ENCODE measurements at regions not wholly inside any gene's neighbourhood (a gene's known extent, or its start where the extent isn't known, plus 50 kb on each side); places are given as distances from the start of the nearest gene placed in this dataset.

GRCh38 chr20:22426772-22427171, 157.6 kb downstream of the FOXA2 start:
- peaks cover 6% of the 10 kb centered on the region for H3K4me1 ChIP-seq (ENCODE audit: control insufficient read depth, insufficient read depth, low read length)
- no peak overlapping the region for H3K4me3 ChIP-seq (ENCODE audit: low read length)
- DNase-seq (ENCODE audit: low read depth), result no peak

GRCh38 chr20:22425344-22426295, 158.8 kb downstream of the FOXA2 start:
- Histone ChIP-seq H3K9me3 (ENCODE audit: control insufficient read depth, low read length) (no peaks in the 10 kb centered on the region), H3K4me1 (ENCODE audit: control insufficient read depth, insufficient read depth, low read length) (peaks cover 6% of the 10 kb centered on the region), H3K36me3 (ENCODE audit: control insufficient read depth, insufficient read depth, low read length, severe bottlenecking) (no peaks in the 10 kb centered on the region), H3K9ac (ENCODE audit: low read length) (no peak overlapping the region), H3K27me3 (replicated peaks; ENCODE audit: control insufficient read depth, insufficient read depth, low read length) (peaks cover 7% of the 10 kb centered on the region), H3K4me3 (ENCODE audit: low read length) (no peak overlapping the region)
- no peak for DNase-seq (ENCODE audit: low read depth)

More at GRCh38 chr20:22426772-22427171, 157.6 kb downstream of the FOXA2 start:
- Histone ChIP-seq H3K9ac (ENCODE audit: low read length) (no peak overlapping the region), H3K9me3 (ENCODE audit: control insufficient read depth, low read length) (no peaks in the 10 kb centered on the region), H3K36me3 (ENCODE audit: control insufficient read depth, insufficient read depth, low read length, severe bottlenecking) (no peaks in the 10 kb centered on the region), H3K27me3 (replicated peaks; ENCODE audit: control insufficient read depth, insufficient read depth, low read length) (peaks cover 7% of the 10 kb centered on the region)

DNA sequence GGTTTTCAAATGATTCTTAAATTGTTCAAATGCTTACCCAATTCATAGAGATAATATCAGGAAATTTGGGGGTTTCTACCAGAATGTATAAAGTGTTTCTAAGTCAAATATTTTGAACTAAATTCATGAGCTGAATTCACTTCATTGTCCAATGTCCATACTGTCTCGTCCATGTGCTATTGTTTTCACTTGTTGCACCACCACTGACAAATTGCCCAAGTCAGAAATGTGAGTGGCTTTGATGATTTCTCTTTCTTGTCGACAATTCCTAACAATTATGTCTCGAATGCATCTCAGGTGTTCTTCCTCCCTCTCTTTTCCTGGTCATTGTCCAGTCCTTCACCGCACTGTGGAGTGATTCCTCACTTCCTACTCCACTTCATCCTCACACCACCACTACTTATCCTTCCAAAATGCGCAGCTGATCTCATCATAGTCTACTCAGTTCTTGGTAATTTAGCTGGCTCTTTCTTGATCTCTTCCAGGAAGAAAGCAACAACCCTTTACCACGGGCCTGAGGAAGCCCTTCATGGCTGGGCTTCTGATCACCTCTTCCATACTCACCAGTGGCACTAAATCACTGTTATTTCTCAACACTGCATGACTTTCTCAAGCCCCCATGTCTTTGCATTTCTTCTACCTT, 161.1 kb downstream of the FOXA2 start:
- peaks cover 6% of the 10 kb centered on the region for H3K4me1 ChIP-seq (ENCODE audit: control insufficient read depth, insufficient read depth, low read length)
- H3K27me3 ChIP-seq (replicated peaks; ENCODE audit: control insufficient read depth, insufficient read depth, low read length), result peaks cover 7% of the 10 kb centered on the region
- no peaks in the 10 kb centered on the region for H3K36me3 ChIP-seq (ENCODE audit: control insufficient read depth, insufficient read depth, low read length, severe bottlenecking)
- no peaks in the 10 kb centered on the region for H3K9me3 ChIP-seq (ENCODE audit: control insufficient read depth, low read length)
- no peak for DNase-seq (ENCODE audit: low read depth)
- no peak overlapping the region for H3K9ac ChIP-seq (ENCODE audit: low read length)
- no peak overlapping the region for H3K4me3 ChIP-seq (ENCODE audit: low read length)

- H3K9ac ChIP-seq (ENCODE audit: low read length), result no peak overlapping the region
- H3K4me3 ChIP-seq (ENCODE audit: low read length), result no peak overlapping the region
- DNase-seq (ENCODE audit: low read depth), result no peak
- H3K4me1 ChIP-seq (ENCODE audit: control insufficient read depth, insufficient read depth, low read length), result no peaks in the 10 kb centered on the region
- no peaks in the 10 kb centered on the region for H3K36me3 ChIP-seq (ENCODE audit: control insufficient read depth, insufficient read depth, low read length, severe bottlenecking)
- peaks cover 7% of the 10 kb centered on the region for H3K27me3 ChIP-seq (replicated peaks; ENCODE audit: control insufficient read depth, insufficient read depth, low read length)
- H3K9me3 ChIP-seq (ENCODE audit: control insufficient read depth, low read length), result no peaks in the 10 kb centered on the region
Observed at GRCh38 chr20:22420116-22420598, 164.2 kb downstream of the FOXA2 start.

DNA sequence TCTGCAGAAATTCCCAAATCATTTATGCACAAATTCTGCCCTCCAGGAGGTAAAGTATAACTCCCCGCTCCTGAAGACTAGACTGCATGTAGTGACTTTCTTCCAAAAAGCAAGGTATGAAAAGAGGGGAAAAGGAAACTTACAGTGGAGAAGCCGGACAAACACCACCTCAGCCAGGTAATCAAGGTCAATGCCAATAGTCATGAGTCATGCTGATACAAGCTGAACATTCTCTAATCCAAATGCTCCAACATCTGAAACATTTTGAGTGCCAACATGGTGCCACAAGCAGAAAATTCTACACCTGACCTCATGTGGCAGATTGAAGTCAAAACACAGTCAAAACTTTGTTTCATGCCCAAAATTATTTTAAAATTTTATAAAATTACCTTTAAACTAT, 165.6 kb downstream of the FOXA2 start:
- H3K9me3 ChIP-seq (ENCODE audit: control insufficient read depth, low read length), result no peaks in the 10 kb centered on the region
- H3K4me3 ChIP-seq (ENCODE audit: low read length), result no peak overlapping the region
- H3K9ac ChIP-seq (ENCODE audit: low read length), result no peak overlapping the region
- H3K27me3 ChIP-seq (replicated peaks; ENCODE audit: control insufficient read depth, insufficient read depth, low read length), result peaks cover 5% of the 10 kb centered on the region
- H3K4me1 ChIP-seq (ENCODE audit: control insufficient read depth, insufficient read depth, low read length), result peaks cover 9% of the 10 kb centered on the region
- no peaks in the 10 kb centered on the region for H3K36me3 ChIP-seq (ENCODE audit: control insufficient read depth, insufficient read depth, low read length, severe bottlenecking)
- DNase-seq (ENCODE audit: low read depth), result no peak

DNA sequence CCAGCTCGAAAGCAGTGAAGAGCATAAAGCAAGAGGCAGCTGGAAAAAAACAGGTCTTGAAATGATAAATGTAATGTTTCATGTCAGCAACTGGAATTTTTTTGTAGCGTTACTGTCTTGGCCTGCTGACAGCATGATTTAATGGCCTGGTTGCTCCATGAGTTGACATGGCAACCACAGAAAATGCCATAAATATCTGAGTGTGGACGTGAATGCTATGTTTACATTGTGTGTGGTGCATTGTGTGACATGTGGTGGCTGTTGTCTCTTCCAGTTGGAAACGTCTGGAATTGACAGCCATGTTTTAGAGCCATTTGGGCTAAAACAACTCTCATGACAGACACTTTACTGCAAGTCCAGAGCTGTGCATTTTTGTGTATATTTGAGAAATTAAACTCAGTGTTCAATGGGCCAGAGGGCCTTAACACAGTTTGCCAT, 170.0 kb downstream of the FOXA2 start:
- H3K4me3 ChIP-seq (ENCODE audit: low read length), result no peak overlapping the region
- DNase-seq (ENCODE audit: low read depth), result no peak
- no peaks in the 10 kb centered on the region for H3K9me3 ChIP-seq (ENCODE audit: control insufficient read depth, low read length)
- H3K9ac ChIP-seq (ENCODE audit: low read length), result no peak overlapping the region
- no peaks in the 10 kb centered on the region for H3K36me3 ChIP-seq (ENCODE audit: control insufficient read depth, insufficient read depth, low read length, severe bottlenecking)
- peaks cover 41% of the 10 kb centered on the region for H3K4me1 ChIP-seq (ENCODE audit: control insufficient read depth, insufficient read depth, low read length)
- no peaks in the 10 kb centered on the region for H3K27me3 ChIP-seq (replicated peaks; ENCODE audit: control insufficient read depth, insufficient read depth, low read length)

DNA sequence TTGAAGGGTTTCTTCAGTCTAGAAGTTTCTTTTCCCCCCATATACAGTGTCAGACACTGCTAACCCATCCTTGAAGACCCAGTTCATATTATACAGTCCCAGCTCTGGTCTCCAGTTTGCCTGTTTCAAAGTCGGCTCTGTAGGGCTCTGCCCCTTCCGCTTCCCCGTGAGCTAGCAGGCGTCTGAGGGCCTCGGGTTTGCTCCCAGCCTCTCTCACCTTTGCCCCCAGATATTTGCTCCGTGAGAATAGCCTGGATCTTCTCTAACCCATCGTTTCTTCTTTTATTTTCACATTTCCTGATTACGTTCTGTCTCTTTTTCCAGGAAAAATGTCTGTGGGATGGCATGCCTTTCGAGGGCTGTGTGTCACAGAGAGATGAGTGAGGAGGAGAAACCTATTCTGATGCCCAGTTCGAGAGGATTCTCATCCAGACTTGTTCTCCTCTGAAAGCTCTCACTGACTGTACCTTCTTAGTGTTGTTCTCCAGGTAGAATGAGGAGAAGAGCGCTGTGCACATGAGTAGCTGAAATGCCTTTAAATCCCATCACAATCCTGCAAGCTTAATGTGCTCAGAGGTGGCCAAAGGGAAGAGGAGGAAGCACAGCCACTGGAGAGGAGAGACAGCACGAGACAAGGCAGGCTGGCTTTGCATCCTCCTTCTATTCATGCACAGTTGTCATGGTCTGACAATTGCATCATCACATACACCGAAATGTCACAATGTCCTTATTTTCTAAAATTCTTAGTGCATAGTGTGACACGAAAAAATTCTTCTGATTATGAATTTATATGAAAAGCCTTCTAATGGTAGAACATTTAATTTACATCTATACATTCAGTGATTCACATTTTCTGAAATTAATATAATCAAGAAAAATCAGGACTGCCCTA, 171.1 kb downstream of the FOXA2 start:
- no peak for DNase-seq (ENCODE audit: low read depth)
- no peaks in the 10 kb centered on the region for H3K9me3 ChIP-seq (ENCODE audit: control insufficient read depth, low read length)
- no peak overlapping the region for H3K9ac ChIP-seq (ENCODE audit: low read length)
- H3K27me3 ChIP-seq (replicated peaks; ENCODE audit: control insufficient read depth, insufficient read depth, low read length), result no peaks in the 10 kb centered on the region
- H3K4me3 ChIP-seq (ENCODE audit: low read length), result no peak overlapping the region
- peaks cover 41% of the 10 kb centered on the region for H3K4me1 ChIP-seq (ENCODE audit: control insufficient read depth, insufficient read depth, low read length)
- H3K36me3 ChIP-seq (ENCODE audit: control insufficient read depth, insufficient read depth, low read length, severe bottlenecking), result no peaks in the 10 kb centered on the region

DNA sequence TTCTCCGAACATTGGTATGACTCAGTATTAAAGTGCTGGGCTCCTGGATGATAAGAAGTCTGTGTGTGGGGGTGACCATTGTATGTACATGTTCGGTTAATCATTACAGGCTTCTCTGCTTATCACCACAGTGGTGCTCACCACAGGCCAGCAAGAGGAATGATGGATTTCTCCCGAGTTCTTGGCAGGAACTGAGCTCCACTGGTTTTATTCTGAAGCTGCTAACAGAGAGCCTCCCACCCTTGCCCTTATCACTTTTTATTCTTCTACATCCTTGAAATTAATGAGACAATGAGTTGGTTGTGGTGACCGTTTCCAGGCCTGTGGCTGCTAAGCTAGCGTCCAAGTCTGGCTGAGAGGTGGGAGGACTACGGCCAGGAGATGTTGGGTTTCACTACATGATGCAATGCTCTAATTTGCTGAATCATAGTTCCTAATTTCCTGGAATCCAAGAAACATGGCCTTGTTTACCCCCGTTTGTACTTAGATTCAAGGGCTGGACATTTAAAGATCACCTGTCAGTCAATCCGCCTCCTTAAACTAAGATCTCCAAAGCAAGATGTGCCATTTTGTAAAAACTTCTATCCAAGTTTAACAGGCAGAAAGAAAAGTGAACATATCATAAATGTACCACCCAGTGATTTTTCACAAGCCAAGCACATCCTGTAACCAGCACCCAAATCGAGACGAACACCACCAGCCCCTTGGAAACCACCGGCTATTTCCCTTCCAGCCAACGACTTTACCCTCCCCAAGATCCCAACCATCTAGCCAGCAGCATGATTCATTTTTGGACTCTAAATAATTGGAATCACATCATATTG, 172.5 kb downstream of the FOXA2 start:
- H3K36me3 ChIP-seq (ENCODE audit: control insufficient read depth, insufficient read depth, low read length, severe bottlenecking), result no peaks in the 10 kb centered on the region
- H3K27me3 ChIP-seq (replicated peaks; ENCODE audit: control insufficient read depth, insufficient read depth, low read length), result no peaks in the 10 kb centered on the region
- peak; percentile 21 for DNase-seq (ENCODE audit: low read depth)
- H3K9ac ChIP-seq (ENCODE audit: low read length), result peak overlapping the region; percentile 8
- H3K9me3 ChIP-seq (ENCODE audit: control insufficient read depth, low read length), result no peaks in the 10 kb centered on the region
- H3K4me3 ChIP-seq (ENCODE audit: low read length), result peak overlapping the region; percentile 28
- peaks cover 41% of the 10 kb centered on the region for H3K4me1 ChIP-seq (ENCODE audit: control insufficient read depth, insufficient read depth, low read length)

DNA sequence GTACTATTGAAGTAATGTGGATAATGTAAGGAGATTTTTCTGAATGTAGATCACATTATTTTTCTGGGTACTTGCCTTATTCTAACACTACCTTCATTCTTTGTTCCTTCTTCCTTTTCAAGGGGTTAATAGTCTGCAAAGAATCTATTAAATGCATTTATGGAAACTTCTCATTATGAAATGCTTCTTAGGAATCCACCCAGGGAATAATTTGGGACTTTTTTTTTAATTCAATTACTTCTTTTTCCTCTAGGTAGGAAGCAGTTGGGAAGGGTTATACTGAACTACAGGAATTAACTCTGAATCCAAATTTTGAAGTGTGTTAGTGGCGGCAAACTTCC, 173.1 kb downstream of the FOXA2 start:
- H3K27me3 ChIP-seq (replicated peaks; ENCODE audit: control insufficient read depth, insufficient read depth, low read length), result no peaks in the 10 kb centered on the region
- H3K9ac ChIP-seq (ENCODE audit: low read length), result peak overlapping the region; percentile 8
- peaks cover 41% of the 10 kb centered on the region for H3K4me1 ChIP-seq (ENCODE audit: control insufficient read depth, insufficient read depth, low read length)
- H3K36me3 ChIP-seq (ENCODE audit: control insufficient read depth, insufficient read depth, low read length, severe bottlenecking), result no peaks in the 10 kb centered on the region
- DNase-seq (ENCODE audit: low read depth), result no peak
- H3K4me3 ChIP-seq (ENCODE audit: low read length), result peak overlapping the region; percentile 28
- no peaks in the 10 kb centered on the region for H3K9me3 ChIP-seq (ENCODE audit: control insufficient read depth, low read length)

GRCh38 chr20:22410556-22411130, 173.7 kb downstream of the FOXA2 start:
- Histone ChIP-seq H3K4me1 (ENCODE audit: control insufficient read depth, insufficient read depth, low read length) (peaks cover 41% of the 10 kb centered on the region), H3K4me3 (ENCODE audit: low read length) (no peak overlapping the region), H3K27me3 (replicated peaks; ENCODE audit: control insufficient read depth, insufficient read depth, low read length) (no peaks in the 10 kb centered on the region), H3K9ac (ENCODE audit: low read length) (no peak overlapping the region), H3K36me3 (ENCODE audit: control insufficient read depth, insufficient read depth, low read length, severe bottlenecking) (no peaks in the 10 kb centered on the region), H3K9me3 (ENCODE audit: control insufficient read depth, low read length) (no peaks in the 10 kb centered on the region)
- DNase-seq (ENCODE audit: low read depth), result no peak
